GM12891 (cell line): ENCODE measurements at regions not wholly inside any gene's neighbourhood (a gene's known extent, or its start where the extent isn't known, plus 50 kb on each side); places are given as distances from the start of the nearest gene placed in this dataset.

ENCODE experiments used
- DNase-seq: peaks from one replicate; pipeline ENCODE4 v3.0.0; 2011; ENCODE audit warnings: low spot score; ENCODE audit not compliant: insufficient read length
- FAIRE-seq: peaks from 2 replicates; lab custom pipeline; 2011; peaks lifted over from hg19 to GRCh38; lab: Jason Lieb, UNC
- PAX5 ChIP-seq: IDR thresholded peaks from 2 replicates; pipeline ENCODE4 v1.6.1; 2011; ENCODE audit warnings: low read length, moderate library complexity, mild to moderate bottlenecking; ENCODE audit not compliant: insufficient read depth, severe bottlenecking
- POLR2A ChIP-seq: IDR thresholded peaks from 2 replicates; pipeline ENCODE4 v1.6.1; 2011; ENCODE audit warnings: low read depth, low read length, control low read depth
- POLR2AphosphoS5 ChIP-seq: IDR thresholded peaks from 2 replicates; pipeline ENCODE4 v1.6.1; 2011; ENCODE audit warnings: low read depth, low read length, control low read depth
- POU2F2 ChIP-seq: IDR thresholded peaks from 2 replicates; pipeline ENCODE4 v1.6.1; 2011; ENCODE audit warnings: low read depth, mild to moderate bottlenecking, control low read depth, low read length, moderate library complexity
- SPI1 ChIP-seq: IDR thresholded peaks from 2 replicates; pipeline ENCODE4 v1.6.1; 2011; ENCODE audit warnings: low read depth, low read length, control low read depth
- TAF1 ChIP-seq: IDR thresholded peaks from 2 replicates; pipeline ENCODE4 v1.6.1; 2011; ENCODE audit warnings: low read depth, low read length, control low read depth

GRCh38 chr9:91138760-91139159 lies 223.0 kb downstream of the AUH start:
- TF ChIP-seq PAX5 (no peak), TAF1 (no peak), POLR2AphosphoS5 (no peak), POLR2A (no peak), SPI1 (no peak), POU2F2 (no peak)
- DNase-seq, result no peak
- FAIRE-seq, result no peak

DNA sequence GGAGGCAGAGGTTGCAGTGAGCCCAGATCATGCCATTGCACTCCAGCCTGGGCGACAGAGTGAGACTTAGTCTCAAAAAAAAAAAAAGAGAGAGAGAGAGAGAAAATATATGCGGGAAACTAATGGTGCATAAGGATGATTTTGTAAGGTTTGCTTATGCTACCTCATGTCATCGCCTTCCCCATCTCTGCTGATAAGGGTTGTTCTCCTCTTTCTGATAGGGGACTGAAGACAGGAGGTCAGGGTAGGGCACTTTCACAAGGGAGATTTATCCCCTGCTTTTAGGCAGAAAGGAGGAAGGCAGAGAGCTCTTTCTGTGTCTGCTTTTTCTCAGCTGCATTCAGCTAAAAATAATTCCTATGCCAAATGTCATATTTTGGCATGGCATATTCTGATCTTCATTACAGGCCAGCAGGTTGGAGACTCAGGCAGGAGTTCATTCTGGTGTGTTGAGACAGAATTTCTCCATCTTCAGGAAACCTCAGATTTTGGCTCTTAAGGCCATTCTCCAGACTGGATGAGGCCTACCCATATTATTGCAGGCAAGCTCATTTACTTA lies 220.2 kb downstream of the AUH start:
- TF ChIP-seq POU2F2 (no peak), TAF1 (no peak), POLR2A (no peak), SPI1 (no peak), PAX5 (no peak), POLR2AphosphoS5 (no peak)
- FAIRE-seq (no peak), DNase-seq (no peak)

DNA sequence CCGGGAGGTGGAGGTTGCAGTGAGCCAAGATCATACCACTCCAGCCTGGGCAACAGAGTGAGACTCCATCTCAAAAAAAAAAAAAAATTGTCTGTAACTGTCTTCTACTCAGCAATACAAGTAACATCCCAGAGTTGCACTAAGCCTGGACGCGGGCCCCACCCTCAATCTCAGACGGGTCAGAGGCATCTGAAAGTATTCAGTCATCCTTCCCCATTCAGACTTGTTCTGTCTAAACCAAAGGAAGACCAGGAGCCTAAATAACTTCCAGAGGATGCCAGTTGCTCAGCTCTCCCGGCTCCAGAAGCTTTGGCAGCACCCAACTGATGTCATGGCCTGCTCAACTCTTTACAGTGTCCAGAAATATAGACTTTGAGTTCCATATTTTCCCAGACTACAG lies 218.6 kb downstream of the AUH start:
- no peak for DNase-seq
- no peak for FAIRE-seq
- no peak for TF ChIP-seq PAX5
- no peak for TF ChIP-seq SPI1
- no peak for TF ChIP-seq POLR2A
- no peak for TF ChIP-seq POLR2AphosphoS5
- TF ChIP-seq TAF1, result no peak
- TF ChIP-seq POU2F2, result no peak

DNA sequence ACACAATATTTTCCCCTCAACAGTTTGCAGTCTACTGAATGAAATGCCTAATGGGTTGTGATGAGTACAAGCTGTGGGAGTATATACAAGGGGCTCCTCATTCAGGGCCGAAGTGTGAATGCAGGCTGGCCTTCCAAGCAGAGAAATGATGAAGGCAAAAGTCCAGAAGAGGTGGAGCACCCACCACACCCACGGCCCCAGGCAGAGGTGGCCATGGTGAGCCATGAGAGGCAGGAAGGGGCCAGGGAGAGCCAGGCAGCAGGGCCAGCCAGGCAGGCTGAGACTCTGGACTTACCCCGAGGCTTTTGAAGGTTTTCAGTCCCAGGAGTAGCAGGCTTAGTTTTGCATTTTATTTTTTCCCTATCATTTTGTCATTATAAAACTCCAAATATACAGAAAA lies 218.1 kb downstream of the AUH start:
- DNase-seq, result no peak
- no peak for TF ChIP-seq POLR2AphosphoS5
- no peak for TF ChIP-seq POLR2A
- no peak for TF ChIP-seq POU2F2
- no peak for TF ChIP-seq TAF1
- no peak for TF ChIP-seq SPI1
- TF ChIP-seq PAX5, result no peak
- no peak for FAIRE-seq

DNA sequence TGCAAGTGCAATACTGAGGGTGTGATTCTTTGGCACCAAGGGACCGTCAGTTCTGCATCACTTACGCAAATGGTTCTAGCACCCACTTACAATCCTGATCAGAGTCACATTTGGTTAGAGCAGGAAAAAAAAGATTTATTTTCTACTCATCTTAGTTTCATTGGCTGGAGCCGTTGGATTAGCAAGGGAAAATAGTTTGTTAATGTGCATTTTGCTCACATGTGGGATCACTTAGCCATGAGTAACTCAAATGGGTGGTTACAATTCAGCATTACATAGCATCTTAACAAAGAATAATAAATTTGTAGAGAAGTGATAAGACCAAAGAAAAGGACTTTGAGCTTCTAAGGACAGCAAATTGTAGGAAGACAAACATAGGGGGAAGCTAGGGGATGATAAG lies 216.9 kb downstream of the AUH start:
- FAIRE-seq, result no peak
- no peak for DNase-seq
- no peak for TF ChIP-seq POLR2A
- no peak for TF ChIP-seq POLR2AphosphoS5
- TF ChIP-seq PAX5, result no peak
- no peak for TF ChIP-seq SPI1
- no peak for TF ChIP-seq POU2F2
- no peak for TF ChIP-seq TAF1

GRCh38 chr9:91145496-91145895 lies 216.2 kb downstream of the AUH start:
- DNase-seq (no peak), FAIRE-seq (no peak)
- TF ChIP-seq POLR2AphosphoS5 (no peak), POLR2A (no peak), POU2F2 (no peak), SPI1 (no peak), TAF1 (no peak), PAX5 (no peak)

DNA sequence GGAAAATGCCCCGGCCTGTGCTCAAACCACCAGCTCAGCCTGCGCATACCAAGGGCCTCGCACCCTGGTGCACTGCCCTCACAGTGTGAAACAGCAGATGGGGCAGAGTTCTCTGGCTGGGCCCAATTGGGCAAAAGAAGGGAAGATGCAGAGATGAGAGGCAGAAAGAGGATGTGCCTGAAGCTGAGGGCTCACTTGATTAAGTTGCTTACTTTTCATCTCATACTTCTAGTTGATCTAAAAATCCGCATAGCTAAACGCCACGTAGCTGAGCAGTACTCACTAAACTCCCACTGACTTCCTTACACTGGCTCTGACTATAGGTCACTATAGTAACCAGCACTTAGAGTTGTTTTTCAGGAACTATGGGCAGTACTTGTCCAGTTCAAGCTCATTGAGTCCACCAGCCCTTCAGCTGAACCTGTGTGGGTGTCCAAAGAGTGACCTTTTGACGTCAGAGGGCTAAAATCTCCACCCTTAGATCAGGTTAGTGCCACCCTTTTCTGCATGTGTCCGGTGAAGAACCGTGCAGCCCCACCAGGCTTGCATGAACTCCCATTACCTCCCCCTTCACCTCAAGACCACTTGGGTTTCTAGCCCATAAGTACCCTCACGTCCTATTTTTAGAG lies 215.2 kb downstream of the AUH start:
- DNase-seq (no peak), FAIRE-seq (peak; percentile 35)
- no peak for TF ChIP-seq PAX5
- no peak for TF ChIP-seq POLR2AphosphoS5
- no peak for TF ChIP-seq POU2F2
- TF ChIP-seq TAF1, result no peak
- no peak for TF ChIP-seq POLR2A
- 0 out of 2 replicates have a peak, but pooled peaks have one; percentile 32 for TF ChIP-seq SPI1

- DNase-seq, result no peak
- no peak for FAIRE-seq
- TF ChIP-seq POU2F2 (no peak), POLR2A (no peak), TAF1 (no peak), SPI1 (no peak), POLR2AphosphoS5 (no peak)
These were observed 214.5 kb downstream of the AUH start for GRCh38 chr9:91147079-91147708.

GRCh38 chr9:91148306-91148705 lies 213.4 kb downstream of the AUH start:
- DNase-seq (no peak), FAIRE-seq (peak; percentile 5)
- TF ChIP-seq POLR2A (no peak), POU2F2 (no peak), SPI1 (no peak), TAF1 (no peak), POLR2AphosphoS5 (no peak), PAX5 (no peak)
